HG03039 (cell line): ENCODE measurements at regions not wholly inside any gene's neighbourhood (a gene's known extent, or its start where the extent isn't known, plus 50 kb on each side); places are given as distances from the start of the nearest gene placed in this dataset.
"Not testable (repeated sequence)": the region's sequence is repeated elsewhere in the genome, so short reads cannot be mapped to it uniquely, and the experiment has no call there.

Source experiments
- ATAC-seq: cut with Tn5 transposase; IDR thresholded peaks from one replicate; pipeline ENCODE4 v1.9.1; 2021; ENCODE audit warnings: mild to moderate bottlenecking, moderate library complexity; ENCODE audit not compliant: unreplicated experiment

GRCh38 chr5:103896593-103896992, 334.0 kb upstream of the NUDT12 start:
- no peak for ATAC-seq

DNA sequence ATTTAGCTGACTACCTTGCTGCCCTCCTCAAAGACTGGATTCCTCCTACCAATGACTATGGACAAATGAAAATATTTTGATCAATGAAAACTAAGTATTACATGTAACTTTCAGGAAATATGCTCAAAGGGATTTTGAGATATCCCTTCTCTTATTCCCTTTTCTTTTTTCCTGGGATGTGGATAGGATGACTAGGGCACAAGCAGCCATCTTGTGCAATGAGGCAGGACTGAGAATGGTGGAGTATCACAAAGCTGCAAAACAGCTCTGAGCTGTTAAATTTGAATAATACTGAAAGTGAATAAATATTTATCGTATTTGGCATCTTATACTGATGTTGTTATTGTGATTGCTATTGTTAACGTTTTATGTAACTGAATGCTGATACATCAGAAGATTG, 333.1 kb upstream of the NUDT12 start:
- ATAC-seq = no peak

DNA sequence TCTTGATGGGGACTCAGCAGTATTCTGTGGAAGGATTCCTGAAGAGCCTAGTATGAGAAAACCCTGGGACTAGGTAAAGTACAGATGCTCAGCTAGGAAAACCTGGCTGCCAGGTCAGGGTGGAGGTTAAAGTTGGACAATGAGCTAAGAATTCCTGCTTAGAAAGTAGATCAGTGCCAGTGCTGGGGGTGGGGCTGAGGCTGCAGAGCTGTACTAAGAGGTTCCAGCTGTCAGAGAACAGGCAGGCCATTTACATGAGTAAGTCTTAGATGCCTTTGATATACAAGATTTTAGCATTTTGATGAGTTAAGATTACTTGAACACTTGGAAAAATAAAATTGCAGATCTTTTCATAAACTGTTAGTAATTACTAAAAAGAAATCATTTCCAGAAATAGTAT, 332.3 kb upstream of the NUDT12 start:
- no peak for ATAC-seq

- no peak for ATAC-seq
These were observed 328.6 kb upstream of the NUDT12 start for GRCh38 chr5:103891151-103891550.

DNA sequence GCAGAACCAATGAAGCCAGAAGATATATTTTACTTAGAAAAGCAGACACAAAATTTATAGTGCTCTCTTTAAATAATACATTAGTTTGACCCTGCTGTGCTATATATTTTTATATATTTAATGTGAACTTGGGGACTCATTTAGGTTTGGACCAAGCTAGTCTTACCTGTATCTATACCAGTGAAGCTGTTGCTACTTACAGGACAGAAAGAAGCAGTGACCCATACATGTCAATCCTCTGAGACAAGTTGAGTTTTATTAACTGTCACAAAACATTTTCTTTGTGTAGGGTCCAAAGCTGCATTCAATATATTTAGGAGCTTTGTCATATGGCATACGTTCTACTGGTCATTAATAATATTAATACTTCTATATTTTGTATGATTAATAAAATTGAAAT, 327.7 kb upstream of the NUDT12 start:
- ATAC-seq = no peak

DNA sequence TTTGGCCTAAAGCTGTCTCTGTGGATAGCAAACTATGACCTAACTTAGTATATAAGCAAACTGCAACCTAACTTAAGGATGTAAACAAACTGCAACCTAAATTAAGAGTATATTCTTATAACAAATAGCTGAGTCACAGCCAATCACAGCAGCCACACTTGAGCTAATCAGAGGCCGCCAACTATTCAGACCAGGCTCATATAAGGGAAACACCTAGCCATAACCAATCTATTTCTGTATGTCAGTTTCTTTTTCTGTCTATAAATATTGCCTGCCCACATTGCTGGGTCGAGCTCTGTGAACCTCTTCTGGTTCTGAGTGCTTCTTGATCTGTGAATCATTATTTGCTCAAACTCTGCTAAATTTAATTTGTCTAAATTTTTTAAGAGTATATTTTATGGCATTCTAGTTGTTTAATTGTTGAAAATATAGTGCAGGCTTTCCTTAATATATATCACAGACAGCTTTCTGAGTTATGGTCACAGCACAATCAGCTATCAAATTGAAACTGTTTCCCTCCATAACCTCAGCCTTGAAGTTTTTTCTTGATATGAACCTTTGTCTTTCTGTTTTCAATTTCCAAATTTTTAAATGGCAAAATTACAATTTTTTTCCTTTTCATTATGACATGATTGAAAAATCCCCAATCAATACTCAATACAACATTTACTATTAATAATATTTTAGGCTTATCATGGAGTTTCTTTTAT, 327.1 kb upstream of the NUDT12 start:
- peak; percentile 65 for ATAC-seq

- no peak for ATAC-seq
These were observed 324.2 kb upstream of the NUDT12 start for GRCh38 chr5:103886826-103887225.

GRCh38 chr5:103883143-103883542, 320.6 kb upstream of the NUDT12 start:
- ATAC-seq = no peak

- ATAC-seq = no peak
These were observed 319.0 kb upstream of the NUDT12 start for GRCh38 chr5:103881560-103881959.

- no peak for ATAC-seq
These were observed 305.4 kb upstream of the NUDT12 start for GRCh38 chr5:103867857-103868598.

- ATAC-seq = no peak
These were observed 303.6 kb upstream of the NUDT12 start for GRCh38 chr5:103866169-103866568.

GRCh38 chr5:103862398-103862797, 299.8 kb upstream of the NUDT12 start:
- no peak for ATAC-seq

GRCh38 chr5:103860327-103860726, 297.7 kb upstream of the NUDT12 start:
- ATAC-seq = no peak

GRCh38 chr5:103858367-103858766, 295.8 kb upstream of the NUDT12 start:
- ATAC-seq = not testable (repeated sequence)

DNA sequence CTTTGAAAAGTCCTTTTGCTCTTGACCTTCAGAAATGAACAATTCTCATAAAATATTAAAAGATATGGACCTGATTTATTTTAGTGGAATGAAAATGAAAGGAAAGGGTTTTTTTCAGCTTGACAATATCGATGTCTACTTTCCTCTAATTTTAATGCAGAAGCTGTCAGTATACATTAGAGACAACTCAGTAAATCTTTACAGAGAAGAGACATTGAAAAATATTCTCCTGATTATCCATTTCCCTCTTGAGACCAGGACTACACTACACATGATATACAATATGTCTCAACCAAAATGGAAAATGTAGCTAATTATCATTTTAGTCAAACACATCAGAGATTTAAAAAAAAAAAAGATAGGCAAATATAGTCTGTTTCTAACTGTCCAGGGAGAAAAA, 288.5 kb upstream of the NUDT12 start:
- no peak for ATAC-seq

DNA sequence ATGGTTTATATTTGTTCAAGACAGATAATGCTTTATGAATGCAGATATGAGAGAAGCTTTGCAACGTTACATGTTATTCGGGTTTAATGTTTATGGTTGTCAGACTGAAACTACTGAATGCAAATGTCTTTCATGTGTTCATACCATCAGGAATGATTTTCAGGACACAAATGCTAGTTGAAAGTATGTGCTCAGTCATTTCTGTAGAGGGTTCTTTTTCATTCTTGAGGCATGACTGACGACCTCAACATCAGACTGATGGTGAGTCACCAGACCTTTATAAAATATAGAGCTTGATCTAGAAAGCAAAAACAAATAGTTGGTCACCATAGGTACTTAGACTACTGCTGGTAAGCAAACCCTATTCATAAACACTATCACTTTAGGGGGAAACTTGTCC, 287.3 kb upstream of the NUDT12 start:
- ATAC-seq = no peak

DNA sequence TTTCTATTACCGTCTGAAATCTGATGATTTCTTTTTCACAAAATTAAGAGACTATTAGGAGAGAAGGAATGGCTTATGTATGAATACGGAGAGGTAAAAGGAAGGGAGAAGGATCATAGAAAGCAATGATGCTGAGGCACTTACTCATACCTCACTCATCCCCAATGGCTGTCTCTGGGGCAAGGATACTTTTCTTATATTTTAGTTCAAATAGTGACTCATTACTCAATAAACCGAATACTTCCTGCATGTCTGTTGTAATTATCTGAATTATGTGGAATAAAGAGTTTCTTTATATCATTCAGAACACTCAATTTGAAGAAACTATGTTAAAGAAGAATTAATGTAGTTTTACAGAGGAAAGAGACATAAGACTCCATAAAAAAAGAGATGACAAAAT, 284.5 kb upstream of the NUDT12 start:
- no peak for ATAC-seq

DNA sequence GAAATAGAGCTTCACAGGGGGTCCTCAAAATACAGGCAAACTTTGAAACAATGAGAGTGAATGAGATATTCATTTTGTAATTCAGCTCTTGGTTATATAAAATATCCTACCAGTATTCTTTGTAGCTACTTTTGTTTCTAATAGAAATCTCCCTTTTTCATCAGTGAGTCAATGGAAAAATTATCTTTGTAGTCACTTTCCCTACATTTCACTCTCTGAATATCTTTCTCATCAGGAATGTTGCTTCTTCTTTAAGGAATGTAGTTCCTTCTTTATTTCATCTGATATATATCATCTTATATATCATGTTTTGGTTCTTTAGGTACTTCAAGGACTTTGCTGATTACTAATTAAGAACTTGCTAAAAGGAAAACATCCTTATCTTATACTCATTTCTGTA, 280.3 kb upstream of the NUDT12 start:
- ATAC-seq = no peak

DNA sequence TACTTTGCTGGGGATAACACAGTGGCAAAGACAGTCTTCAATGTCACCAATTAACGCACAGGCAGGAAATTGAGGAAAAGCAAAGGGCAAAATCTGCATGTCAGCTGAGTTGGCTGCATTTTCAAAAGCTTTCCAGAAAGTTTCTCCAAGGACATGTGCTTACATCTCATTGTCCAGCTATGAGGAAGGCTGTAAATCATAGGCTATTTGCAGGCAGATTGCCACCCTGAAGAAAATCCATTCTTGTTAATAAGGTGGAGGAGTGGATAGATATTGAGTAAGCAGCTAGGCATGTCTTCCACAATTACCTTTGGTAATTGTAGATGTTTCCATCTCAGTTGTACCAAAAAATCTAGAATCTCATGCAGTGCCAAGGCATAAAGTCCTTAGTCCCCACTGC, 278.0 kb upstream of the NUDT12 start:
- ATAC-seq = no peak

DNA sequence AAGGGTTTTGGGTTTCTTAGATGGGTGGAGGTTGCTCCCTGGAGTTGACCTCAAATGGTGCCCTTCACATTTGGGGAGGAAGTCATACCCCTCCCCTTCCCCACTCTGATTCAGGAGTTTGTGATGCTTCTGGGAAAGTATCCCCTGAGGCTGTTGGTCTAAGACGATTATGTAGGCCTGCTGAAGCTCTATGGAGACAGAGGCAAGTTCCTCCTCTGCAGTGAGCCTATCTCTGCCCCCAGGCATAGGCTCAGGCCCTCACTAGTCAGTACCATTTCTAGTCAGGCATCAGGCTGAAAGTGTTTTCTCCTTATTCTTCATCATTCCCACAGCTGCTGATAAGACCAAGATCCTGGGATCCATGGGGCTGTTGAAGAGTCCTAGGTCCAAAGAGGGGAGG, 271.6 kb upstream of the NUDT12 start:
- ATAC-seq = no peak

DNA sequence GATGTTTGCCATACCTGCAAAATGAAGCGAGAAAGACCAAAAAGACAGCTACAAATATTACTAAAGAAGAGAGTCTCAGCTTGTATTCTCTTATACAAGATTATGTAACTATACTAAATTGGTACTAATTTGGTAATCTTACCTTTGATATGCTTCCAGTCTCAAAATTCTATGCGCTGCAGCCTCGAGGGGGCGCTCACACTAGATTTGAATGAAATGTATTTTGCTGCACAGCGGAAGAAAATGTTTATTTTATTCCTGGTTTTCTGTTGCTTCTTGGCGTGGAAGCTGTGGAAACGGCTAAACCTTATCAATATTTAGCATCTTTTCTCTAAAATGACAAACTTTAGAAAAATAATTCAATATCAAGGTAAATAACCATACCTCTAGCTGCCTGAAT, 267.0 kb upstream of the NUDT12 start:
- ATAC-seq = no peak

GRCh38 chr5:103827976-103828375, 265.4 kb upstream of the NUDT12 start:
- no peak for ATAC-seq

DNA sequence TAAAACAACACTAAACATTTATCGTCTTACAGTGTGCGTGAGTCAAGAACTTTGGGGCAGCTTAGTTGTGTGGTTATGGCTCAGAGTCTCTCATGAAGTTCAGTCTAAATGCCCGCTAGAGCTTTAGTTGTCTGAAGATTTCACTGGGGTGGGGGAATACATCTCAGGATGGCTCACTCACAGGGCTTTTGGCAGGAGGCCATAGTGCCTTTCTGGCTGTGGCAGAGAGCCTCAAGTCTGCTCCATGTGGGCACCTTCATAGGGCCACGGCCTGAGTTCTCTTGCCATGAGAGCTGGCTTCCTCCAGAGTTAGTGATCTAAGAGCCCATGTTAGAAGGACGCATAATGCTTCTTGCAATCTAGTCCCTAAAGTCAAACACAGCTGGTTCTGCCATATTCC, 258.8 kb upstream of the NUDT12 start:
- no peak for ATAC-seq
